Smooth muscle cell (in vitro differentiated cells): ENCODE measurements at regions not wholly inside any gene's neighbourhood (a gene's known extent, or its start where the extent isn't known, plus 50 kb on each side); places are given as distances from the start of the nearest gene placed in this dataset.
"Not testable (repeated sequence)": the region's sequence is repeated elsewhere in the genome, so short reads cannot be mapped to it uniquely, and the experiment has no call there.

ENCODE experiments used
- DNase-seq: peaks from one replicate; lab custom pipeline; 2025; ENCODE audit not compliant: unreplicated experiment; lab: John Stamatoyannopoulos, UW
- H2AFZ ChIP-seq: fragments of 200-600 bp; sonication (generic); 2 replicates; pipeline ENCODE4 v1.6.0; 2016; ENCODE audit warnings: antibody characterized with exemption, low read depth, mild to moderate bottlenecking
- H3F3A ChIP-seq: fragments of 200-600 bp; sonication (generic); 2 replicates; pipeline ENCODE4 v1.6.0; 2017; ENCODE audit warnings: antibody characterized with exemption, low read depth
- H3K27ac ChIP-seq: fragments of 200-600 bp; sonication (generic); 2 replicates; pipeline ENCODE4 v1.5.1; 2016; ENCODE audit warnings: low read depth, mild to moderate bottlenecking
- H3K27me3 ChIP-seq: fragments of 200-600 bp; sonication (generic); 2 replicates; pipeline ENCODE4 v1.6.1; 2016; ENCODE audit warnings: low read depth, mild to moderate bottlenecking
- H3K36me3 ChIP-seq: fragments of 200-600 bp; sonication (generic); 2 replicates; pipeline ENCODE4 v1.5.1; 2016; ENCODE audit warnings: low read depth
- H3K4me1 ChIP-seq: fragments of 200-600 bp; sonication (generic); 2 replicates; pipeline ENCODE4 v1.5.1; 2016; ENCODE audit warnings: low read depth
- H3K4me2 ChIP-seq: fragments of 200-600 bp; sonication (generic); 2 replicates; pipeline ENCODE4 v1.6.0; 2016; ENCODE audit warnings: mild to moderate bottlenecking
- H3K4me3 ChIP-seq: fragments of 200-600 bp; sonication (generic); 2 replicates; pipeline ENCODE4 v1.5.1; 2016; ENCODE audit warnings: mild to moderate bottlenecking
- H3K79me2 ChIP-seq: fragments of 200-600 bp; sonication (generic); 2 replicates; pipeline ENCODE4 v1.6.0; 2016; ENCODE audit warnings: low read depth, mild to moderate bottlenecking
- H3K9ac ChIP-seq: fragments of 200-600 bp; sonication (generic); 2 replicates; pipeline ENCODE4 v1.6.0; 2016; ENCODE audit warnings: low read depth
- H3K9me3 ChIP-seq: fragments of 200-600 bp; sonication (generic); replicated peaks from 2 replicates; pipeline ENCODE4 v1.5.1; 2016; ENCODE audit warnings: low read depth
- H4K20me1 ChIP-seq: fragments of 200-600 bp; sonication (generic); 2 replicates; pipeline ENCODE4 v1.6.0; 2016; ENCODE audit warnings: low read depth
- CTCF ChIP-seq: fragments of 200-600 bp; sonication (generic); IDR thresholded peaks from 2 replicates; pipeline ENCODE4 v1.5.1; 2017; ENCODE audit warnings: borderline replicate concordance, mild to moderate bottlenecking, antibody characterized with exemption; ENCODE audit not compliant: insufficient read depth, poor library complexity, severe bottlenecking
- WGBS: methylation state at CpG from one replicate; pipeline ENCODE4 v1.1.7; 2016; ENCODE audit warnings: low lambda C conversion rate; 5-methylcytosine and 5-hydroxymethylcytosine counted together

DNA sequence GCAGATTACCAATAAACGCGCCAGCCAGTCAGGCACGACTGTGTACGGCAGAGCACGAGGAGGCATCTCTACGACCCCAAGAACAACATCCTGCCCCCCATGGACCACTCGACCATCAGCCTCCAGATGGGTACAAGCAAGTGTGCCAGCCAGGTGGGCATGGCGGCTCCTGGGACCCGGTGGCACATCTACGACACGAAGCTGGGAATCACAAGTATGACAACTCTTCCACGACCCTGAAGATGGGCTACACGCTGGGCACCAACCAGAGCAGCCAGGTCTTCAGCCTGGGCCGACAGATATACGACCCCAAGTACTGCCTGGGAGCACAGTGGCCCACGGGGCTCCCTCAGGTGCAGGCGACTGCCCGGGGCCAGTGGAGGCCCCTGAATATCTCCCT is 217.6 kb downstream of the POTED start:
- WGBS: 83% methylated on average over 15 of the region's 18 CpGs
- Histone ChIP-seq H2AFZ (no peak overlapping the region), H3K9me3 (no peaks in the 10 kb centered on the region), H3K4me3 (no peak overlapping the region), H3F3A (no peaks in the 10 kb centered on the region), H3K27ac (no peak overlapping the region), H3K27me3 (no peaks in the 10 kb centered on the region), H3K4me2 (no peak overlapping the region), H3K4me1 (no peaks in the 10 kb centered on the region), H4K20me1 (no peaks in the 10 kb centered on the region), H3K9ac (no peak overlapping the region), H3K36me3 (no peaks in the 10 kb centered on the region), H3K79me2 (no peaks in the 10 kb centered on the region)
- no peak for TF ChIP-seq CTCF
- no peak for DNase-seq

DNA sequence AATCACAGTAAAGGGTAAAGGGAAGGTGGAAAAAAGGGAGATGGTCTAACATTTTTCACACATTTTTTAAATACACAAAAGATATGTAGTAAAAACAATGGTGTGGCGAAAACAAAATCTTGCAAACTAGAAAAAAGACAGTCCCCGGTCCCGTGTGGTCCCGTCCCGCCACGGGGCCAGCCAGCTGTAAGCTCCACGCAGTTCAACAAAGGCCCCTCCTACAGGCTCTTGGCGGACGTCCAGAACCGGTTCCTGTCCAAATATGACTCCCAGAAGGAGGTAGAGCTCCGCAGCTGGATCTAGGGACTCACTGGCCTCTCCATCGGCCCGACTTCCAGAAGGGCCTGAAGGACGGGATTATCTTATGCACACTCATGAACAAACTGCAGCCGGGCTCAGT is 216.9 kb downstream of the POTED start:
- H3K36me3 ChIP-seq, H4K20me1 ChIP-seq, H3K9me3 ChIP-seq, H3K27me3 ChIP-seq, H3K4me1 ChIP-seq, H3K79me2 ChIP-seq, H3K27ac ChIP-seq, H3F3A ChIP-seq, H3K9ac ChIP-seq, H2AFZ ChIP-seq, H3K4me3 ChIP-seq, H3K4me2 ChIP-seq, DNase-seq: not testable (repeated sequence)
- WGBS: 81% methylated on average over 15 of the region's 15 CpGs

- 81% methylated on average over 10 of the region's 26 CpGs for WGBS
- not testable (repeated sequence) for H3F3A ChIP-seq
These were observed 215.7 kb downstream of the POTED start for GRCh38 chr21:13825218-13825778.

GRCh38 chr21:13820286-13820685 is 210.7 kb downstream of the POTED start:
- H3K9ac ChIP-seq, H3K4me2 ChIP-seq, H3K27ac ChIP-seq, H2AFZ ChIP-seq, DNase-seq, H4K20me1 ChIP-seq, H3K4me1 ChIP-seq, H3K79me2 ChIP-seq, H3K36me3 ChIP-seq, H3F3A ChIP-seq, H3K27me3 ChIP-seq, H3K4me3 ChIP-seq, H3K9me3 ChIP-seq: not testable (repeated sequence)
- WGBS: 52% methylated on average over 4 of the region's 4 CpGs

More at GRCh38 chr21:13825218-13825778, 215.7 kb downstream of the POTED start:
- not testable (repeated sequence) for DNase-seq, H3K4me2 ChIP-seq, H4K20me1 ChIP-seq, H3K9ac ChIP-seq, H3K79me2 ChIP-seq, H2AFZ ChIP-seq, H3K9me3 ChIP-seq, H3K27me3 ChIP-seq, H3K4me1 ChIP-seq, H3K36me3 ChIP-seq, H3K4me3 ChIP-seq, H3K27ac ChIP-seq

DNA sequence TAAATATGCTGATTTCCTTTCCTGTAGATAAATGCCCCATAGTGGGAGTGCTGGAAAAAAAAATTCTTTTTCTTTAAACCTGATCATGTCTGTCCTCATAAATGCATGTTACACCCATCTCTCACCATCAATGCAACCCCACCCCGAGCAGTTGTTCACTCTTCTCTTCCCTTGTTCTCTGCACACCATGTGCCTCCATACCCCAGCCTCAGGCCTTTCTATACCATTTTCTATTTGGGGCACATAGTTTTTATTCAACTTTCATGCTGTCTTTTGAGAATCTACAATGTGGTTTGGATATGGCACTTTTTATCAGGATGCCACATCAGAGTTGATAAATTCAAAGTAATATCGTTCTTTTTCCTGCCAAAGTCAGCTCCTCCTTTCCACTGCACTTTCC is 202.6 kb downstream of the POTED start:
- not testable (repeated sequence) for H3K27ac ChIP-seq, H4K20me1 ChIP-seq, H3K4me1 ChIP-seq, H3K27me3 ChIP-seq, H3K9me3 ChIP-seq, DNase-seq, H3K36me3 ChIP-seq, H3K79me2 ChIP-seq, H3K9ac ChIP-seq, H3F3A ChIP-seq, H2AFZ ChIP-seq, H3K4me2 ChIP-seq, H3K4me3 ChIP-seq
- WGBS: 58% methylated on average over 2 of the region's 2 CpGs

DNA sequence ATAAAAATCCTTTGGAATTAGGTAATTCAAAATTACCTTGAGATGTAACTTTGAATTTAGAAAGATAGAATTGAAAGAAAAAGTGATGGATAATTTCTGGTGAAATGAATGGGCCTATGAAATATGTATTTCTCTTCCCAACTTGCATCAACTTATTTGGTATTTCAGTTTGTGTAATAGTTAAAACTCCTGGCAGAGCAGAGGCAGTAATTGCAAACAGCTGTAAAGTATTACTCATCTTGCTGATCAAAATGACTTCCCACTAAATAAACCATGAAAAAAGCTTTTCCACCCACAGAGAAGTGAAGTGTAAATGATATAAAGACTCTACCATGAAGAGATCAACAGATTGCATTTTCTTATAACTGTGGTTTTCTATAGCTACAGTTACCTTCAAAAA is 201.0 kb downstream of the POTED start:
- H3K27me3 ChIP-seq, H3K36me3 ChIP-seq, H3K27ac ChIP-seq, H3K4me3 ChIP-seq, H3F3A ChIP-seq, H3K4me1 ChIP-seq, H4K20me1 ChIP-seq, H3K4me2 ChIP-seq, H3K9me3 ChIP-seq, H2AFZ ChIP-seq, DNase-seq, H3K9ac ChIP-seq, H3K79me2 ChIP-seq: not testable (repeated sequence)

DNA sequence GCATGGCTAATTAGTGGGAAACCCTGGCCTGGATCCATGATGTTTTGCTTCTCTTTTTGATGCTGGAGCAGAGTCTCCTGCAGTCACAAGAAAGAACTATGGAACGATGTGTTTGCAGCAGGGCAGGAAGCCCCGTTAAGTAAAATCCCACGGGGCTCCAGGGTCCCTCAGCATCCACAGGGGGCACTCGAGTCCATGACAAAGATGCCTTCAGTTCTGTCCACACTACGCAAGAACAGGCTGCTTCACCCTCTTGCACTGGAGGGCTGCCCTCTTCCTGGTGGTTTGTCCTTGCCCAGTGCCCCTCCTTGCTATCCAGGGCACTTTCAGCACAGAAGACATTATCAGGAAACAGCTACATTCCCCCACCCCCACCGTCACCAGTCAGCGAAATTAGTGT is 196.9 kb downstream of the POTED start:
- H3K36me3 ChIP-seq, H3K79me2 ChIP-seq, H3K9me3 ChIP-seq, H3K9ac ChIP-seq, H3K4me3 ChIP-seq, DNase-seq, H3K4me2 ChIP-seq, H4K20me1 ChIP-seq, H3K27me3 ChIP-seq, H3K4me1 ChIP-seq, H3K27ac ChIP-seq, H3F3A ChIP-seq, H2AFZ ChIP-seq: not testable (repeated sequence)
- 73% methylated on average over 5 of the region's 7 CpGs for WGBS

GRCh38 chr21:13802757-13803156 is 193.2 kb downstream of the POTED start:
- not testable (repeated sequence) for H3K79me2 ChIP-seq, DNase-seq, H3K27me3 ChIP-seq

More at GRCh38 chr21:13802757-13803156, 193.2 kb downstream of the POTED start:
- not testable (repeated sequence) for H3K4me2 ChIP-seq, H3K4me3 ChIP-seq, H3K36me3 ChIP-seq, H3K9me3 ChIP-seq, H3K27ac ChIP-seq, H4K20me1 ChIP-seq, H2AFZ ChIP-seq, H3K9ac ChIP-seq, H3F3A ChIP-seq, H3K4me1 ChIP-seq
- WGBS: 85% methylated on average over 7 of the region's 7 CpGs
